ENCODE measurements at regions not wholly inside any gene's neighbourhood (a gene's known extent, or its start where the extent isn't known, plus 50 kb on each side); places are given as distances from the start of the nearest gene placed in this dataset.
"Not testable (repeated sequence)": the region's sequence is repeated elsewhere in the genome, so short reads cannot be mapped to it uniquely, and the experiment has no call there.

- Mint-ChIP-seq H3K27me3 (ENCODE audit: insufficient read depth) (peaks cover 20% of the 10 kb centered on the region), H3K4me3 (no peak overlapping the region), H3K4me1 (ENCODE audit: low read depth) (no peaks in the 10 kb centered on the region), H3K9me3 (peaks cover 6% of the 10 kb centered on the region), H3K27ac (no peak overlapping the region), H3K36me3 (ENCODE audit: low read depth) (no peaks in the 10 kb centered on the region)
- no peak for DNase-seq (ENCODE audit: low spot score)
- intact Hi-C loops (cut with micrococcal nuclease) = no loop called here
These were observed 121.9 kb upstream of the RAB18 start for GRCh38 chr10:27382176-27382575.

GRCh38 chr10:27380929-27381358 is 123.2 kb upstream of the RAB18 start:
- intact Hi-C loops (cut with micrococcal nuclease) = no loop called here
- no peaks in the 10 kb centered on the region for H3K4me1 Mint-ChIP-seq (ENCODE audit: low read depth)
- no peak for DNase-seq (ENCODE audit: low spot score)
- peaks cover 6% of the 10 kb centered on the region for H3K9me3 Mint-ChIP-seq
- no peak overlapping the region for H3K27ac Mint-ChIP-seq
- peaks cover 23% of the 10 kb centered on the region for H3K27me3 Mint-ChIP-seq (ENCODE audit: insufficient read depth)
- H3K4me3 Mint-ChIP-seq = no peak overlapping the region
- no peaks in the 10 kb centered on the region for H3K36me3 Mint-ChIP-seq (ENCODE audit: low read depth)

- H3K27ac Mint-ChIP-seq; H3K36me3 Mint-ChIP-seq (ENCODE audit: low read depth); H3K9me3 Mint-ChIP-seq; H3K4me1 Mint-ChIP-seq (ENCODE audit: low read depth); H3K4me3 Mint-ChIP-seq; intact Hi-C loops (cut with micrococcal nuclease); DNase-seq (ENCODE audit: low spot score): not testable (repeated sequence)
- peaks cover 20% of the 10 kb centered on the region for H3K27me3 Mint-ChIP-seq (ENCODE audit: insufficient read depth)
These were observed 125.1 kb upstream of the RAB18 start for GRCh38 chr10:27379041-27379440.

GRCh38 chr10:27373566-27374160 is 130.4 kb upstream of the RAB18 start:
- no peaks in the 10 kb centered on the region for H3K36me3 Mint-ChIP-seq (ENCODE audit: low read depth)
- no peak for DNase-seq (ENCODE audit: low spot score)
- no peak overlapping the region for H3K4me3 Mint-ChIP-seq
- peaks cover 10% of the 10 kb centered on the region for H3K27me3 Mint-ChIP-seq (ENCODE audit: insufficient read depth)
- no peaks in the 10 kb centered on the region for H3K4me1 Mint-ChIP-seq (ENCODE audit: low read depth)
- no peak overlapping the region for H3K27ac Mint-ChIP-seq
- intact Hi-C loops (cut with micrococcal nuclease) = loop anchor here (5.0 kb wide), 1 partner anchor 869 kb away; no protein-coding TSS in a partner anchor
- no peaks in the 10 kb centered on the region for H3K9me3 Mint-ChIP-seq

GRCh38 chr10:27372095-27372494 is 131.5 kb upstream of the ACBD5 start:
- intact Hi-C loops (cut with micrococcal nuclease) = loop anchor here (5.0 kb wide), 1 partner anchor 870 kb away; no protein-coding TSS in a partner anchor
- Mint-ChIP-seq H3K27me3 (ENCODE audit: insufficient read depth) (peaks cover 10% of the 10 kb centered on the region), H3K4me3 (no peak overlapping the region), H3K9me3 (no peaks in the 10 kb centered on the region), H3K27ac (no peak overlapping the region), H3K36me3 (ENCODE audit: low read depth) (no peaks in the 10 kb centered on the region), H3K4me1 (ENCODE audit: low read depth) (no peaks in the 10 kb centered on the region)
- DNase-seq (ENCODE audit: low spot score) = no peak

GRCh38 chr10:27371375-27371774 is 130.8 kb upstream of the ACBD5 start:
- not testable (repeated sequence) for H3K27ac Mint-ChIP-seq; H3K4me1 Mint-ChIP-seq (ENCODE audit: low read depth); H3K36me3 Mint-ChIP-seq (ENCODE audit: low read depth); DNase-seq (ENCODE audit: low spot score); H3K4me3 Mint-ChIP-seq; H3K9me3 Mint-ChIP-seq
- H3K27me3 Mint-ChIP-seq (ENCODE audit: insufficient read depth) = peaks cover 10% of the 10 kb centered on the region
- intact Hi-C loops (cut with micrococcal nuclease) = loop anchor here (2.0 to 5.0 kb wide), 3 partner anchors 285 to 871 kb away; no protein-coding TSS in a partner anchor

- H3K4me3 Mint-ChIP-seq = no peak overlapping the region
- intact Hi-C loops (cut with micrococcal nuclease) = loop anchor here (2.0 to 10.0 kb wide), 4 partner anchors 287 to 872 kb away; no protein-coding TSS in a partner anchor
These were observed 129.3 kb upstream of the ACBD5 start for GRCh38 chr10:27369880-27370279.

GRCh38 chr10:27368706-27369105 is 128.1 kb upstream of the ACBD5 start:
- Mint-ChIP-seq H3K36me3 (ENCODE audit: low read depth) (no peaks in the 10 kb centered on the region), H3K27me3 (ENCODE audit: insufficient read depth) (peaks cover 6% of the 10 kb centered on the region), H3K9me3 (no peaks in the 10 kb centered on the region), H3K4me1 (ENCODE audit: low read depth) (peaks cover 4% of the 10 kb centered on the region), H3K4me3 (no peak overlapping the region), H3K27ac (no peak overlapping the region)
- no peak for DNase-seq (ENCODE audit: low spot score)
- intact Hi-C loops (cut with micrococcal nuclease) = loop anchor here (10.0 kb wide), 1 partner anchor 354 kb away; no protein-coding TSS in a partner anchor

More at GRCh38 chr10:27369880-27370279, 129.3 kb upstream of the ACBD5 start:
- DNase-seq (ENCODE audit: low spot score) = no peak
- H3K27ac Mint-ChIP-seq = no peak overlapping the region
- H3K27me3 Mint-ChIP-seq (ENCODE audit: insufficient read depth) = peaks cover 6% of the 10 kb centered on the region
- H3K36me3 Mint-ChIP-seq (ENCODE audit: low read depth) = no peaks in the 10 kb centered on the region
- H3K4me1 Mint-ChIP-seq (ENCODE audit: low read depth) = peaks cover 4% of the 10 kb centered on the region
- no peaks in the 10 kb centered on the region for H3K9me3 Mint-ChIP-seq

GRCh38 chr10:27366769-27367168 is 126.2 kb upstream of the ACBD5 start:
- Mint-ChIP-seq H3K36me3 (ENCODE audit: low read depth) (no peaks in the 10 kb centered on the region), H3K4me3 (no peak overlapping the region), H3K27me3 (ENCODE audit: insufficient read depth) (peaks cover 5% of the 10 kb centered on the region), H3K27ac (no peak overlapping the region), H3K9me3 (no peaks in the 10 kb centered on the region), H3K4me1 (ENCODE audit: low read depth) (peaks cover 4% of the 10 kb centered on the region)
- no peak for DNase-seq (ENCODE audit: low spot score)
- intact Hi-C loops (cut with micrococcal nuclease) = loop anchor here (10.0 kb wide), 1 partner anchor 352 kb away; no protein-coding TSS in a partner anchor

- H3K36me3 Mint-ChIP-seq (ENCODE audit: low read depth) = no peaks in the 10 kb centered on the region
- peaks cover 4% of the 10 kb centered on the region for H3K4me1 Mint-ChIP-seq (ENCODE audit: low read depth)
- H3K4me3 Mint-ChIP-seq = no peak overlapping the region
- intact Hi-C loops (cut with micrococcal nuclease) = loop anchor here (10.0 kb wide), 1 partner anchor 349 kb away; no protein-coding TSS in a partner anchor
- H3K27me3 Mint-ChIP-seq (ENCODE audit: insufficient read depth) = no peaks in the 10 kb centered on the region
- H3K27ac Mint-ChIP-seq = no peak overlapping the region
- no peaks in the 10 kb centered on the region for H3K9me3 Mint-ChIP-seq
- DNase-seq (ENCODE audit: low spot score) = no peak
These were observed 123.4 kb upstream of the ACBD5 start for GRCh38 chr10:27364028-27364427.

- H3K27ac Mint-ChIP-seq = no peak overlapping the region
- H3K36me3 Mint-ChIP-seq (ENCODE audit: low read depth) = no peaks in the 10 kb centered on the region
- H3K27me3 Mint-ChIP-seq (ENCODE audit: insufficient read depth) = no peaks in the 10 kb centered on the region
- DNase-seq (ENCODE audit: low spot score) = peak; percentile 74
- intact Hi-C loops (cut with micrococcal nuclease) = loop anchor here (1.0 to 10.0 kb wide), 6 partner anchors 117 to 478 kb away; no protein-coding TSS in a partner anchor
- no peaks in the 10 kb centered on the region for H3K9me3 Mint-ChIP-seq
- H3K4me1 Mint-ChIP-seq (ENCODE audit: low read depth) = peaks cover 3% of the 10 kb centered on the region
- no peak overlapping the region for H3K4me3 Mint-ChIP-seq
These were observed 120.1 kb upstream of the ACBD5 start for GRCh38 chr10:27360581-27361172.

- no peak for DNase-seq (ENCODE audit: low spot score)
- intact Hi-C loops (cut with micrococcal nuclease) = loop anchor here (1.0 to 10.0 kb wide), 6 partner anchors 117 to 477 kb away; no protein-coding TSS in a partner anchor
- no peak overlapping the region for H3K4me3 Mint-ChIP-seq
- no peaks in the 10 kb centered on the region for H3K36me3 Mint-ChIP-seq (ENCODE audit: low read depth)
- H3K27me3 Mint-ChIP-seq (ENCODE audit: insufficient read depth) = no peaks in the 10 kb centered on the region
- H3K9me3 Mint-ChIP-seq = no peaks in the 10 kb centered on the region
- no peak overlapping the region for H3K27ac Mint-ChIP-seq
- H3K4me1 Mint-ChIP-seq (ENCODE audit: low read depth) = peaks cover under 1% of the 10 kb centered on the region
These were observed 119.3 kb upstream of the ACBD5 start for GRCh38 chr10:27359792-27360355.

GRCh38 chr10:27356738-27357137 is 116.1 kb upstream of the ACBD5 start:
- no peak for DNase-seq (ENCODE audit: low spot score)
- Mint-ChIP-seq H3K9me3 (no peaks in the 10 kb centered on the region), H3K36me3 (ENCODE audit: low read depth) (no peaks in the 10 kb centered on the region), H3K4me1 (ENCODE audit: low read depth) (peaks cover 11% of the 10 kb centered on the region), H3K27me3 (ENCODE audit: insufficient read depth) (peaks cover 2% of the 10 kb centered on the region), H3K27ac (no peak overlapping the region), H3K4me3 (no peak overlapping the region)
- intact Hi-C loops (cut with micrococcal nuclease) = no loop called here

Measured in activated T-helper 1 cell treated with anti-CD3 and anti-CD28 coated beads, Interleukin-12 subunit alpha, Interleukin-12 subunit beta, Interleukin-2, Interleukin-4 antibody, amounts not matched to agents 30 ng/mL and 10 ng/mL and 1 ng/mL, durations not matched to agents 14 hours and 24 hours and 36 hours (primary cell).